Activated CD8-positive, alpha-beta memory T cell treated with anti-CD3 and anti-CD28 coated beads, Interleukin-2, amount 50 U/mL, for 24 hours (primary cell): ENCODE measurements at regions not wholly inside any gene's neighbourhood (a gene's known extent, or its start where the extent isn't known, plus 50 kb on each side); places are given as distances from the start of the nearest gene placed in this dataset.

Source experiments
- DNase-seq: peaks from one replicate; pipeline ENCODE4 v3.0.0-alpha.2; 2020; ENCODE audit errors: extremely low read depth

DNA sequence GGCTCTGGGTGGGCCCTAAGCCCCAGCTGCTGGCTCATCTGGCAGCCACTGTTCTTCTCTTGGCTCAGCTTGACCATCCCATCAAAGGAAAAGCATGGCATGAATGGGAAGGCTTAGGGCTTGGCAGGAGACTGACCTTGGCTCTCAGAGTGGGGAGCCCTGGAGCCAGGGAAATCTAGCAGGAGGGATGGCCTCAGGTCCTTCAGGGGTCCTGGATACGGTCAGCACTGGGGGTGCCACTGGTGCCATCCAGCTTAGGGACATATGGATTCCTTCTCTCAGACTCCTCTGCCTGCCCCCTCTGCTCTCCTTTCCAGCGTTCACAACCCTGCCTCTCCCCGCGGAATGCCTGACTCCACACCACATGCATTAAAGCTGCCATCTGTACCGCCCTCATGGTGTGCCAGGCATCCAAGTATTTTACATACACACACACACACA is 165.5 kb upstream of the HAAO start:
- no peak for DNase-seq

DNA sequence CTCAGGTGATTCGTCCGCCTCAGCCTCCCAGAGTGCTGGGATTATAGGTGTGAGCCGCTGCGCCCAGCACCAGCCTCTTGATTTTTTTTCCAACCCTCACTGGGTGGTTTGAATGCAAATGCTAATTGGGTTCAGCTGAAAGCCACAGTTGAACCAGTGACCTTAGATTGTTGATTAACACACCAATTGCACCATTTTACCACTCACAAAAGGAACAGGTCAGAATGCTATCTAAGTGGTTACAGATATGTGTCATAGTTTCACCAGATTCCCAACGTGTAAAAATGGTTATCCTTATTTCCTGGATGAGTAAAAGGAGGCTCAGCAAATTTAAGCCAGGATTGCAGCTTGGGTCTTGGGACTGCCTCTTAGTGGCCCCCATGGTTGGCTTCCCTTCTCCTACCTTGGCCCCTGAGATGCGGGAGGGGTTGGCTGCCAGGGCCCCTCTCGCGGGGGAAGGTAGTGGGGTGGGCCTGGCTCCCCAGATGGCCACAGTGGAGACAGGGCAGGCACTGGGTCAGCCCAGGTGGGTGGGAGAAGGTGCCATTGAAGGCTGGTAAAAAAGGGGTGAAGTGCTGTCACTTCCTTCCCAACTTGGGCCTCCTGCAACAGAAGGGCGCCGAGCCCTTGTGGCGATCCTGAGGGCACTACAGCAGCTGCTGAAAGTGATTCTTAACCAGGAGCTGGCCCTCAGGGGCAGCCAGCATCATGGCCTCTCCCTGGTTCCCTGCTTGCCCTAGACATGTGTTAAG is 164.9 kb upstream of the HAAO start:
- no peak for DNase-seq

DNA sequence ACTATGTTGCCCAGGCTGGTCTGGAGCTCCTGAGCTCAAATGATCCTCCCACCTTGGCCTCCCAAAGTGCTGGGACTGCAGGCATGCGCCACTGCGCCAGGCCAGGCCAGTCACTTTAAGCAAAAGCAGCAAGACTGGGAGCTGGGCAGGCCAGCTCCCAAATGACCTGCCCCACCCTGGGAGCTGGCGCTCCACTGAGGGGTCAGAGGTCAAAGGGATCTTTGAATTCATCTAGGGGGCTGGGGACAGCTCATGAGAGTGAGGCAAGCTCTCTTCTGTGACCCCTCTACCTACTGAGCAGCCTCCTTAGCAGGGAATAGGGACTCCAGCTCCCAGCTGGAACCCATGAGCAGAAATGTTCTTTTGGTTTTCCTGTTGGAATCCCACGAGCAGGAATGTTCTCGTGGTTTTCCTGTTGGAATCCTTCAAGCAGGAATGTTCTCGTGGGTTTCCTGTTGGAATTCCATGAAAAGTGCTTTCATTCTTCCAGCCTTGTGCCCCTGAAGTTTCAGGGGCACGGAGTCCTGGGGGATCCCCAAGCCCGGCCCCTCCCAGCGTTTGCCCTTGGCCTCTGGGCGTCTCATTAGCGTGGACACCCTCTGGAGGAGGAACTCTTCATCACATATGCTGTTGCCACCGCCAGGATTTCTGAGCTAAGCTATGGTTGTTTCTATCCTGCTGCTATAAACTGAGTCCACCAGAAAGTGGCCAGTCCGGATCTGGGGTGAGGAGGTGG is 162.0 kb upstream of the HAAO start:
- no peak for DNase-seq

DNA sequence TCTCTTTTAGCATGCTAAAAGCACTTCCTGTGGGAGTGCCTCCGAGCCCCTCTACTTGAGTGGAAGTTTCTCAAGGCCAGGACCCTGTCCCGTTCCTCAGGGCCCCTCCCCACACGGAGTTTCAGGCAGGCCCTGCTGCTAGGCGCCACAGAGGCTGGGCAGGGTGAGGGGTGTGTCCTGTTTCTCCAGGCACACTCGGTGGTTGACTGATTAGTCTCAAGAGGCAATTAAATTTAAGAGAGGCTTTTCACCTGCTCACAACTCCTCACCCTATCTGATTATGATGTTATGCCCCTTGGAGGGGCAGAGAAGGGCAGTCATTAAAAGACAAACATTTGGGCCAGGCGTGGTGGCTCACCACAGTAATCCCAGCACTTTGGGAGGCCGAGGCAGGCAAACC is 160.8 kb upstream of the HAAO start:
- DNase-seq = no peak

DNA sequence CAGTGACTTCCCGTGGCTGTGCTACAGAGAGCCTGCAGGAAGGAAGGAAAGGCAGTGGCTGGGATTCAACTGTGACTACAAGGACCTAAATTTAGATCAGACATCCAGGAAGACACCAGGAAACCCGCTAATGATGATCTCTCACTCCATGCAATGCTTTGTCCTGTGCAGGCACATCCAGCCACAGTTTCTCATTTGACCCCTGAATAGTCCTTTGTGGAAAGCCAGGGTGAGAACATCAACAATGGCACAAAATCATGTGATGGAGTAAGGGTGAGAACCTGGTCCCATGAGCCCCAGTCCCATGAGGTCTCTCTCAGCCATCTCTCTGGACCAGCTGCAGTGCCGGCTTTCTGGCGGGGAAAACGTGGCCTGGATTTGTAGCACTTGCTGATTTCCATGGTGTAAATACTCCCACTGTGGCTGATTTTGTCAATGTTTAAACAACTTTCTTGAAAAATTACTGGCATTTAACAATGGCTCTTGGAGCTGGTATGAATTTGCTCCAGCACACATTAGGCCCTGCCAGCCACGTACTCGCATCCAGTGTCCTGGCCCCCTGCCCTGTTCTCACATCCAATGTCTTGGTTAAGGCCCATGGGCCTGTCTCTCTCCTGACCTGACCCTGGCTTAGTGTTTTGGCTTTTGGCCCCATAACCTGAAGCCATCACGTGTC is 159.0 kb upstream of the HAAO start:
- DNase-seq = no peak

DNA sequence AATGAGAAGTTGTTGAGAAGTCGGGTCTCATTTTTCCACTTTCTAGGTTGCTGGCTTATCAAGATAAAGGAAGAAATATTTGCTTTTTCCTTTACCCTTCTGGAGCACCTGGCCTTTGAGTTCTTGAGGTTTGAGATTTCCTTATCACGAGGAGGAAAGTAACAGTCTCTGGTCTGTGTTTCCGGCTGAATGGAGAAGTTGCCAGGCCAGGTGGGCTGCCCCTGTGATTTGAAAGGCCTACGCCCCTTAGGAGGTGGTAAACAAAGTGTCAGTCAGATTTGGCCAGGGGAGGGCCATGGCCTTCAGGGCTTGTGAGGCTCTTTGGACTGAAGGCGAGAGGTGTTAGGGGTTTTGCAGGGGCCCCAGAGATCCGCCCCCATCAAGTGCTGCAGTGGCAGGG is 156.7 kb upstream of the HAAO start:
- DNase-seq = no peak

DNA sequence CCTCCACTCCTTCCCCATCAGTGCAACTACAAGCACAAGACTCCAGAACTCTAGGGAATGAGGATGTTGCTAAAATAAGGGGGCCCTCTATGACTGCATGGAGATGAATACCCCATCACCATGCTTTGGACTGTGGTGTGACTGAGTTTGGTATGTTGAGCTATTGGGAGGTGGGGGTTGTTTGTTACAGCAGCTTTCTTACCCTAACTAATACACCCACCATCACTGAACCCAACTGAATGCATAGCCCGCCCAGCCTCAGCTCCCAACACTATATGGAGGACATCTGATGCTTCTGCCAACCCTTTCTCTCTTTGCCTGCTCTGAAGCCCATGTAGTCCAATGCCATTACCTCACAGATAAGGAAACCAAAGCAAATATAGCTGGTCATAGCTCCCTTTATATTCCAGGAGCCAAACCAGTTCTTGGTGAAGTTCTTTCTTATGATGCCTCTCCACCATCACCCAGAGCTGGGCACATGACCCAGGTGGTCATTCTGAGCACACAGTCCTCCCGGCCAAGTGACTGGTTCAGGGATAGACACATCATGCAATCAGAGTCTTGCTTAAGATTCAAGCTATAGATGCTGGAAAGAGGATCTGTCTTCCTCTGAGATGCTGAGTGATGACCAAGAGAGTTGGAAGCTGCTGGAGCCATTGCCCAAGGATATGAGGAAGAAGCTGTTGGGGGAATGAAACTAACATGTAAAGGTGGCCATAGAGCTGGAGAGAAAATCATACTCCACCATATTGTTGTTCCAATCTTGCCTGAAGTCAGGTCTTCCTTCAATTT is 155.6 kb upstream of the HAAO start:
- no peak for DNase-seq

DNA sequence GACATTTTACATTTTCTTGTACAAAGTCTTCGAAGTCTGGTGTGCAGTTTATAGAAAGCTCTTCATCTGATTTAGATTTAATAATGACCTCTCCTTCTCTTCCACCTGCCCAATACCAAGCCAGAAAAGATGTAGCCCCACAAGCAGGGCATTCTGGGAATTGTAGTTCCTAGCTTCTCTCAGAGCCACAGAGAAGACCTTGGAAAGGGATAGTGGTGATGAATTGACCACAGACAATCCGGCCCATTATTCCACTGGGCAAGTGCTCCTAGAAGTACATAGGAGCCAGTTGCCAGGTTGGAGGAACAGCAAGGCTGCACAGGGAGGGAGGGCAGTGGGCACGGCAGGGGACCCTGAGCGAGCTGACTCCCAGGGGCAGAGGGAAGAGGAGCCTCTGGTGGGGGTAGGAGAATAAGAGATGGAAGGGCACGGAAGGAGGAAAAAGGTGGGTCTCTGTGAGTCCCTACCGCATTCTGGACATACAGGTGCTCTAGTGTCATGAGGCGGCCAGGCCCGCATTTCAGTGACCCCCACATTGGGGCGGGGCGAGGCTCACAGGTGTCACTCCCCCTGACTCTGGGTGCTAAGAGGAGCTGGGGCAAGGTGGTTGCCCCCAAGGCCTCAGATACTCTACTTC is 152.5 kb upstream of the HAAO start:
- no peak for DNase-seq

DNA sequence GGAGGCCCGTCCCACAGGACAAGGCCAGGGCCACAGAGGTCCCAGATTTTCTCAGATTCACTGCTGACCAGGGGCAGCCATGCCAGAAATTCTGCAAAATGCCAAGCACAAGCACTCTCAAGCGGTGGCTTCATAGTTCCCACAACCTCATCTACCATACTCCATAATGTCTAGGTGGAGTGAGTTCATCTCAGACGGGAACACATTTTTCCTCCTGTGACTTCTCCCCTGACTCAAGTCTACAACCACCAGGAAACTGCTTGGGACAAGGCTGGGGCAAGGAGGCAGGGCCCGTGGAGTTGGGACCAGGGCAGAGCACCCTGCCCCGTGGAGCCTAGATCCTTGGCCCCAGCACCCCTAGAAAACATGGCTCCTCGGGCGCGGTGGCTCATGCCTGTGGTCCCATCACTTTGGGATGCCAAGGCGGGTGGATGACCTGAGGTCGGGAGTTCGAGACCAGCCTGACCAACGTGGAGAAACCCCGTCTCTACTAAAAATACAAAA is 150.7 kb upstream of the HAAO start:
- no peak for DNase-seq

DNA sequence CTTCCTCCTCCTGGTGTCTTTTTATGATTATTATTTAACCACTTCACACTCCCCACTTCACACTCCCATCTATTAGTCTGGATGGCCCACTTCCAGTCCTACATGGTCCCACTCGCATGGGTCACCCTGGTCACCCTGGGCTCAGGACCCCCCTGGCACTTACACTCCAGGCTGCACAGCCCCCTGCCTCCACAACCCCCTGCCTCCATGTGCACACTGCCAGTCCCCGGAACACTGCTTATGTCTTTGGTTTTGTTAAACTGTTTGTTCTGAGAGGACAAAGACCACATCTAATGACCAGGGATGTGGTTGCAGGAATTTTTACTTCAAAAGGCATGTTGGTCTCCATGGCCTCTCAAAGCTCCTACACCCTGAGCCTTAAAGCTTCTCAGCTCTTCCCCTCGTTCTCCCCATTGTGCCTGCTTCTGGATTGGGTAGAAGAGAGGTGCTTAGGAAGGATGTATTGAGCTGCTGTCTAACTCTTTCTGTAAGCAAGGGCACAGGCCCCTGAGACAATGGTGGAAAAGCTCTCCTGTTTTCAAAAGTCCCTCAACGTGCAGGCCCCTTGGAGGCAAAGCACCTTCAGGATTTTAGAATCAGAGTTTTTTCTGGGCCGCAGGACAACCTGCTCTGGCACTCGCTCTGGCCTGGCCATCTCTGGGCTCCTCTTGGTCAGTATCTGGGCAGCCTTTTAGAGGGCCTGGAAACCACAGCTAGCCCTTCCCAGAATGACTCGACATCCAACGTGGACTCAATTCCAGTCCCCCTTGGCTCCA is 150.0 kb upstream of the HAAO start:
- DNase-seq = no peak

DNA sequence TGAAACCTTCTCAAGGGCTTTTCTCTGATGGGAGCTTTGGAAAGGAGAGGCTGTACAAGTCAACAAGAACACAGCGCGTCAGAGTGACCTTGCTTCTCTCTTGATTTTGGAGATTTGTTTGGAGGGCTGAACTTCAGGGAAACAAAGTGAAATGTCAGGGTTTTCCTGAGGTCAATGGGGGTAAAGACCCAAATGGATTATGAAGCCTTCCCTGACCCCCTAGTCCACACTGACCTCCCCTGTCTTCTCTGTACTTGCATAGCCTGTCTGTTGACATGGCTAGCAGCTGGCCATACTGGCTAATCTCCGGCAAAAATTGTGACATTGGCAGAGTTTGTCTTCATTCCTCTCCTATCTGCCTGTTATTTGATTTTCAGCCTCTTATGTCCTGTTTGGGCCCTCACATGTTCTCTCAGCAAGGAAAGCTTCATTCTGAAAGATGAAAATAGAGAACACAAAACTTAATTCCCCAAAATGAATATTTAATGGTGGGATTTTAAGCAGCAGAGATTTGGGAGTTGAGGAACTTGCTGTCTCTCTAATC is 149.3 kb upstream of the HAAO start:
- DNase-seq = no peak

DNA sequence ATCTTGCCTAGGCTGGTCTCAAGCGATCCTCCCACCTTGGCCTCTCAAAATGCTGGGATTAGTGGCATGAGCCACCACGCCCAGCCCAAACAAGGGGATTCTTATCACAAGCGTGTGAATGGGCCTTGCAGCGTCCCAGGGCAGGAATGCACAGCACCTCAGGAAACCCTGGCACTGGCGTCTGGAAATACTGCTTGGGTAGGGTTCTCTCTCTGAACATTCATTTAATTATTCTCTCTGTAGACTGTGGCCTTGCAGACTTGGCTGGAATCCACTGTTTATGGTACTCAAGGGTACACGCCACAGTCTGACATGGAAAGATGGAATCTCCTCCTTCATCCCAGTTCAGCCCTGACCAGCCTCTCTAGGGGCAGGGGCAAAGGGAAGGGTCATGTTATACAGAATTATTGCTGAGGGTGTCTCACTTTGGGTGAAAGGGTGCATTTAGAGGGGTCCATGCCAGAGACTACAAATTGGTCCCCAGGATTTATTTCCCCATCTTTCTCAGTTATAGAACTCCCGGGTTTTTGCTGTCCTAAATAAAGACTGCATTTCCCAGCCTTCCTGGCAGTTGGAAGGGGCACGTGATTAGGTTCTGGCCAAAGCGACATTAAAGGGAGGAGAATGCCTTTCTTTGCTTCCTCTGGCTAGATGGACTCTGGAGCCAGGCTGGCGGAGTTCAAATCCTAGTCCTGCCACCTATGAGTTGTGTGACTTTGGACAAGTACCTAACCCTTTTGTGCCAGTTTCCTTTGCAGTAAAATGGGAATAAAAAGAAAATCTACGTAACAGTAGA is 147.2 kb upstream of the HAAO start:
- no peak for DNase-seq

DNA sequence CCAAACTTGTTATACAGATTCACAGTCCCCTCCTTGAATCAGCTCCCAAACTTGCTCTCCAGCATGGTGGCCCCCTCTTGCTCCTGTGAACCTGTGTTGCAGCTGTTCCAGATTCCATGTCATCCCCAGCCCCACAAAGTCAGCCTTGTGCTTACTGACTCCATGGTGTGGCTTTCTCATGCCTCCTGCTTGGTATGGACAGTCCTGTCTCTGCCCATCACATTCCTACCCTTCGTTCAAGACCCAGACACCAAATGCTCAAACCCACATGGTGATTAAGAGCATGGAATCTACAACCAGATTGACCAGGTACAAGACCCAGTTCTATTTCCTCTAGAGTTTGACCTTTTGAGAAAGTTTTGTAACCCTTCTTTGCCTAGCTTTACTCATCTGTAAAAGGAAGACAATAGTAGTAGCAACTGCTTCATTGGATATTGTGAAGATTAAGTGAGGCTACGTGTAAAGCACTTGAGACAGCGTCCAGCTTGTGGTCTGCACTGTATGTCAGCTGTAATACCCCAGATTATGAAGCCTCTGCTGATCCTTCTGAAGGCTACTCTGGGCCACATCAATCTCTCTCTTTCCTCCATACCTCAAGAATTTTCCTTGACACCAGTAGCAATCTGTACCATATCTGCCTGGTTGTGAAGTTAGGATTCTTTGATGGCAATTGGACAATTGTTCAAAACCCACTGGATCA is 146.4 kb upstream of the HAAO start:
- no peak for DNase-seq

DNA sequence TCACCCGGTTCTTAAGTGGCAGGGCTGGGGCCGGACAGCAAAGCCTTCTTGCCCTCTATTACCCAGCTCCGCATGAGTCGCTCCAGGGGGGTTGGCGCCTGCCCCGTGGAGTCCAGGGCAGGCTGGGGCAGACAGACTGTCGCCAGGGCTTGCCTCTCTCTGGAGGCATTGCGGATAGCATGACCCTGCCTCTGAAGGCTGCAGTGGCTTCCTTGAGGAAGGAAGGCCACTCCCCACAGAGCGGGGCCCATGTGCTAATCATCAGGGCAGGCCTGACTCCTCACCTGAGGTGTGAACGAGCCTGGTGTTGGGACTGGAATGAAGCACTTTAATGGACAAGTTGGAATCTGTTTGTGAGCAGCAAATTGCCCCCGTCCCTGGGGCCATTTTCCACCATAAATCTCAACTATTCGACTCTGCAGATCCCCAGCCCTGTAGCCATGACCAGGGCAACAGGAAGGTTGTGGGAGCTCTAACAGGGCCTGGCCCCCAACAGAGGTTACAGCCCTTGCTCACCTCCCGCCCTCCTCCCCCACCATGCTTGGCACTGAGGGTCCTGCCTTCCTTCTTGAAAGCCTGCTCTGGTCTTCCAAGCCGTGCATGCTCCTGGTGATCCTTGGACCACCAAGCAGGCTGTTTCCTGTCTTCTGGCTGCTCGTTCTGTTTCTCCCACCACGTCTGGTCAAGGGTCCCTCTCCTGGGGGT is 144.9 kb upstream of the HAAO start:
- no peak for DNase-seq

DNA sequence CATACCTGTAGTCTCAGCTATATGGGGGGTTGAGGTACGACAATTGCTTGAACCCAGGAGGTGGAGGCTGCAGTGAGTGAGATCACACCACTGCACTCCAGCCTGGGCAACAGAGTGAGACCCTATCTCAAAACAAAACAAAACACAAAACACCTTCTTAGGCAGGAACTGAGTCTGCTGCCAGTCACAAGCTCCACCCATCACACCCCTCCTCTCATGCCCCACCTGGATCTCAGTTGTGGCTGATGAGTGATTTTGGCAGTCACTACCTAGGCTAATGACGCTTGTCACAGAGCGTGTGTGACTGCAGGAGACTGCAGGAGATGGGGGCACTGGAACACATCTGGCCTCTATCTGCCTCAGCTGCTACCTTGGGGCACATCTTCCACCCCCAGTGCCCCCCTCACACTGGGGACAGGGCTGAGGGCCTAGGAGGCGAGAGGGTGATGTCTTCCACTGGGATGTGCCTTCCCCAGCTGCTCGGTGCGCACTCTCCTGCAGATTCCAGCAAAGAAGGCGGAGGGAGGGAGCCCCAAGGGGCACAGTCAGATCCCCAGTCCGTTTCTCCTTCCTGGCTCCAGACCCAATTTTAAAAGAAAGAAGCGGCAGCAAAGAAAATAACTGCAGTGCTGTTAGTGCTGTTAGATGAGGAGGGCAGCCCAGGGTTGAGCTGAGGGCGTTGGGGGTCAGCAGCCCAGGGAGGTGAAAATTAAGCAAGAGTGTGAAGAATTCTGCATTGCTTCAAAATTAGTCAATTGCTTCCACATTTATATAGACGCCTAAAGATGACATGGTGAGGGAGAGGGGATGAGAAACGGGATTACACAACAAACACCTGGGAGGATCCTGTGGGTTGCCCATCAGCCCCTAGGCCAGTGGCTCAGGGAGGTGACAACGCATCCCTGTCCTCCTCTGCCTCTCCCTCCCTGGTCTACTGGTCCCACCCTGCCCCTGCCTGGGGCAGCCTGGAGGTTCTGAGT is 143.6 kb upstream of the HAAO start:
- DNase-seq = no peak

DNA sequence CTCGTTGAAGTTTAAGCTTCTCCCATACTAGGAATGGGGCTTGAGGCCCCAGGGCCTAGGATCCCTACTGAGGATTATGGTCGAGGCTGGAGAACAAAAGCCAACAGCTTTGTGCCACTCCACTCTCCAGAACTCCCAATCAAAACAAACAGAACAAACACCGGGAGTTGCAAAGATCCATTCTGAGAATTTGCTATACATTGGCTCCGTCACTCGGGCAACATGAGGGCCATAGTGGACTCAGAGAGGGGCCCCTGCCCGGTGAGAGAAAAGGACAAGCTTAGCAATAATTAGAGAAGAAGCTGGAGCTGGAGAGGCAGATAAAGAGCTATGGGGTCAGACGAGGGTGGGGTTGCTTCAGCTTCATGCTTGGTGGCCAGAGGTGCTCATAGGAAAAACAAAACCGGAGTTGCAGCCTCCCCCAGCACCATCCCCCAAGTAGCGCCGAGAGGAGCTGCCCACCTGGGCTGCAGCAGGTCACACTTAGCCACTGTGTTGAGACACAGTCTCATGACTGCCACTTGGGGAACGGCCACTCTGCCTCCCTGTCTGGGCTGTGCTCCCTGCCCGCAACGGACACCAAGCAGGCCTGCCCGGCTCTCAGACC is 142.3 kb upstream of the HAAO start:
- no peak for DNase-seq

DNA sequence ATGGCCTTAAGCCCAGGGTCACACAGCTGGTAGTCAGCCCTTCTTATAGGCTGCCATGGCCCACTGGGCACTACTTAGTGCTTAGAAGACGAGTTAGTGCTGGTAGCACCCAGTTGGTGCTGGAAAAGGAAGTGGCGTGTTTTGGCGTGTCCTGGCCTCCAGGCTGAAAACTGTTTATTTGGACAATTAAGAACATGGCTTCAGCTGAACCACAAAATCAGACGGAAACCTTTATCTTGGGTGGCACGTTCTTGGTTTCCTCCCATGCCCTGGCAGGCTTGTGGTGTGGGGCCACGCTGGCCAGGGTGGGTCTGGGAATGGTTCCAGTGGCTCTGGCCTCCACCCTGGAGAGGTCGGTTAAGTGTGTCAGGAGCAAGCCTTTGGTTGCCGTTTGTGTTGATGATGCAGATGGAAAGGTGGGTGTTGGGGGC is 141.5 kb upstream of the HAAO start:
- no peak for DNase-seq
